GM23338 (cell line): ENCODE measurements at regions not wholly inside any gene's neighbourhood (a gene's known extent, or its start where the extent isn't known, plus 50 kb on each side); places are given as distances from the start of the nearest gene placed in this dataset.

ENCODE experiments used
- ATAC-seq: fragments of 200-7000 bp; cut with Tn5 transposase; 3 replicates; pipeline ENCODE4 v1.9.1; 2020
- DNase-seq: peaks from one replicate; pipeline ENCODE4 v3.0.0-alpha.2; 2015; ENCODE audit warnings: low spot score
- H2AFZ ChIP-seq: fragments of 200-600 bp; sonication (generic); 2 replicates; pipeline ENCODE4 v1.8.0; 2016; ENCODE audit warnings: antibody characterized with exemption, mild to moderate bottlenecking, moderate library complexity
- H3F3A ChIP-seq: fragments of 200-600 bp; sonication (generic); replicated peaks from 2 replicates; pipeline ENCODE4 v1.8.0; 2017; ENCODE audit warnings: antibody characterized with exemption, mixed run types, low read depth
- H3K27ac ChIP-seq: fragments of 200-600 bp; sonication (generic); 2 replicates; pipeline ENCODE4 v1.6.1; 2016; ENCODE audit warnings: low read depth
- H3K27me3 ChIP-seq: fragments of 200-600 bp; sonication (generic); 2 replicates; pipeline ENCODE4 v1.8.0; 2016; ENCODE audit warnings: mild to moderate bottlenecking, mixed run types, moderate library complexity; ENCODE audit not compliant: insufficient read depth
- H3K36me3 ChIP-seq: fragments of 200-600 bp; sonication (generic); 2 replicates; pipeline ENCODE4 v1.8.0; 2016; ENCODE audit warnings: mild to moderate bottlenecking; ENCODE audit not compliant: insufficient read depth
- H3K4me1 ChIP-seq: fragments of 200-600 bp; sonication (generic); 2 replicates; pipeline ENCODE4 v1.8.0; 2016; ENCODE audit warnings: mild to moderate bottlenecking, moderate library complexity; ENCODE audit not compliant: insufficient read depth
- H3K4me2 ChIP-seq: fragments of 200-600 bp; sonication (generic); 2 replicates; pipeline ENCODE4 v1.7.1; 2017; ENCODE audit warnings: mixed run types
- H3K4me3 ChIP-seq: fragments of 200-600 bp; sonication (generic); 2 replicates; pipeline ENCODE4 v1.6.1; 2016; ENCODE audit warnings: mixed run types
- H3K79me2 ChIP-seq: fragments of 200-600 bp; sonication (generic); replicated peaks from 2 replicates; pipeline ENCODE4 v1.8.0; 2017; ENCODE audit warnings: mild to moderate bottlenecking; ENCODE audit not compliant: insufficient read depth
- H3K9me2 ChIP-seq: fragments of 200-600 bp; sonication (generic); 2 replicates; pipeline ENCODE4 v1.8.0; 2017; ENCODE audit not compliant: insufficient read depth
- H4K20me1 ChIP-seq: fragments of 200-600 bp; sonication (generic); replicated peaks from 2 replicates; pipeline ENCODE4 v1.8.0; 2017; ENCODE audit warnings: mild to moderate bottlenecking; ENCODE audit not compliant: insufficient read depth
- H3K27ac Mint-ChIP-seq: 2 replicates; pipeline ENCODE4 v1.8.0; 2020; ENCODE audit warnings: inconsistent platforms, mild to moderate bottlenecking, moderate library complexity, mixed read lengths
- H3K27me3 Mint-ChIP-seq: 3 replicates; pipeline ENCODE4 v1.8.0; 2022; ENCODE audit warnings: low read depth, mild to moderate bottlenecking, moderate library complexity, mixed read lengths, inconsistent platforms; ENCODE audit not compliant: insufficient read depth, poor library complexity
- H3K36me3 Mint-ChIP-seq: 3 replicates; pipeline ENCODE4 v1.8.0; 2021; ENCODE audit warnings: low read depth, mild to moderate bottlenecking, inconsistent platforms, moderate library complexity, mixed read lengths
- H3K4me1 Mint-ChIP-seq: 3 replicates; pipeline ENCODE4 v1.8.0; 2020; ENCODE audit warnings: mild to moderate bottlenecking, inconsistent platforms, mixed read lengths
- H3K4me3 Mint-ChIP-seq: 3 replicates; pipeline ENCODE4 v1.8.0; 2021; ENCODE audit warnings: moderate library complexity, mild to moderate bottlenecking, inconsistent platforms, mixed read lengths
- H3K9me3 Mint-ChIP-seq: 3 replicates; pipeline ENCODE4 v1.8.0; 2020; ENCODE audit warnings: moderate library complexity, mild to moderate bottlenecking, inconsistent platforms, mixed read lengths
- CREB1 ChIP-seq: fragments of 250-450 bp; sonication (Bioruptor Pico); IDR thresholded peaks from 2 replicates; pipeline ENCODE4 v1.5.0; 2020; ENCODE audit warnings: low read depth, mild to moderate bottlenecking, moderate library complexity
- CTCF ChIP-seq, 2 experiments: fragments of 200-600 bp in 1 of 2; sonication (generic) in 1 of 2; conservative IDR thresholded peaks; 2 replicates each; pipeline versions ENCODE4 v1.5.1 to v1.6.1; 2016 to 2017; ENCODE audit warnings: antibody characterized with exemption in 2 of 2, low read depth in 2 of 2, mild to moderate bottlenecking in 2 of 2, moderate library complexity in 1 of 2
- ETS1 ChIP-seq: IDR thresholded peaks from 2 replicates; pipeline ENCODE4 v1.6.1; 2016; ENCODE audit warnings: antibody characterized with exemption
- EZH2 ChIP-seq: fragments of 200-600 bp; sonication (generic); IDR thresholded peaks from one replicate; pipeline ENCODE4 v1.8.0; 2017; ENCODE audit warnings: antibody characterized with exemption, mild to moderate bottlenecking, low read depth; ENCODE audit not compliant: unreplicated experiment
- EZH2phosphoT487 ChIP-seq: fragments of 200-600 bp; sonication (generic); IDR thresholded peaks from one replicate; pipeline ENCODE4 v1.8.1; 2018; ENCODE audit warnings: antibody characterized with exemption; ENCODE audit not compliant: unreplicated experiment
- JUNB ChIP-seq: IDR thresholded peaks from one replicate; pipeline ENCODE4 v1.6.1; 2016; ENCODE audit warnings: antibody characterized with exemption; ENCODE audit not compliant: unreplicated experiment
- NANOG ChIP-seq: IDR thresholded peaks from 2 replicates; pipeline ENCODE4 v1.6.1; 2016; ENCODE audit warnings: antibody characterized with exemption, borderline replicate concordance
- POLR2AphosphoS5 ChIP-seq: IDR thresholded peaks from 2 replicates; pipeline ENCODE4 v1.6.1; 2016; ENCODE audit warnings: antibody characterized with exemption, low read depth
- STAT1 ChIP-seq: IDR thresholded peaks from one replicate; pipeline ENCODE4 v1.6.1; 2016; ENCODE audit warnings: antibody characterized with exemption; ENCODE audit not compliant: unreplicated experiment
- ZNF114 ChIP-seq: fragments of 250-450 bp; sonication (Bioruptor Pico); IDR thresholded peaks from 2 replicates; pipeline ENCODE4 v1.5.0; 2020; ENCODE audit warnings: mild to moderate bottlenecking, moderate library complexity
- ZNF462 ChIP-seq: fragments of 250-450 bp; sonication (Bioruptor Pico); IDR thresholded peaks from 2 replicates; pipeline ENCODE4 v1.5.0; 2020; ENCODE audit warnings: mild to moderate bottlenecking, moderate library complexity

- no peaks in the 10 kb centered on the region; the same call in 2 of the 3 replicates for H3K36me3 Mint-ChIP-seq
- no peaks in the 10 kb centered on the region for H3K27me3 Mint-ChIP-seq
- H3K4me2 ChIP-seq: no peak overlapping the region
- no peak for DNase-seq
- no peaks in the 10 kb centered on the region for H3K79me2 ChIP-seq
- no peak overlapping the region for H3K4me3 Mint-ChIP-seq
- no peak for ATAC-seq
- no peaks in the 10 kb centered on the region for H3K9me2 ChIP-seq
- H3K27ac ChIP-seq: no peak overlapping the region
- no peak overlapping the region for H2AFZ ChIP-seq
- H3K36me3 ChIP-seq: no peaks in the 10 kb centered on the region
- H3K27me3 ChIP-seq: no peaks in the 10 kb centered on the region
- TF ChIP-seq POLR2AphosphoS5: no peak
- no peak for TF ChIP-seq STAT1
- no peak for TF ChIP-seq NANOG
- no peak for TF ChIP-seq JUNB
- TF ChIP-seq EZH2phosphoT487: no peak
- TF ChIP-seq ZNF462 (CRISPR knock-in tag): no peak
- TF ChIP-seq CREB1 (CRISPR knock-in tag): no peak
- TF ChIP-seq CTCF (conservative IDR thresholded peaks at IDR 0.05; ENCODE audit: low read depth in 2 of 2): no peak
- no peak for TF ChIP-seq ZNF114 (CRISPR knock-in tag)
- TF ChIP-seq ETS1: no peak
- TF ChIP-seq EZH2: no peak
- H3K9me3 Mint-ChIP-seq: peaks cover 4% of the 10 kb centered on the region; the same call in 1 of the 3 replicates
- H3K4me1 Mint-ChIP-seq: no peaks in the 10 kb centered on the region
- H3K4me1 ChIP-seq: no peaks in the 10 kb centered on the region
- H4K20me1 ChIP-seq: no peaks in the 10 kb centered on the region
- H3F3A ChIP-seq: no peaks in the 10 kb centered on the region
- H3K4me3 ChIP-seq: no peak overlapping the region
- no peak overlapping the region for H3K27ac Mint-ChIP-seq
Measured at GRCh38 chr6:153325661-153326060, 194.6 kb upstream of the RGS17 start.
